GM12865 (cell line): ENCODE measurements at regions not wholly inside any gene's neighbourhood (a gene's known extent, or its start where the extent isn't known, plus 50 kb on each side); places are given as distances from the start of the nearest gene placed in this dataset.
A peak's percentile ranks its signal among the peaks of the same experiment; 100 is the strongest.

Experiments used
- DNase-seq: peaks from one replicate; pipeline ENCODE4 v3.0.0; 2010; ENCODE audit warnings: low read depth
- H3K4me3 ChIP-seq: 2 replicates; pipeline ENCODE4 v1.5.1; 2011; ENCODE audit warnings: mild to moderate bottlenecking, low read depth, low read length, control low read depth
- TF ChIP-seq, protein P1 (sequence below): IDR thresholded peaks from 2 replicates; pipeline ENCODE4 v1.5.1; 2011; ENCODE audit warnings: low read length, control low read depth, low read depth, inconsistent platforms; ENCODE audit not compliant: insufficient read depth; ENCODE audit errors: missing control alignments

GRCh38 chr4:56130606-56131155, 181.9 kb downstream of the CEP135 start:
- no peak for DNase-seq
- no peak overlapping the region for H3K4me3 ChIP-seq
- TF ChIP-seq, protein P1, sequence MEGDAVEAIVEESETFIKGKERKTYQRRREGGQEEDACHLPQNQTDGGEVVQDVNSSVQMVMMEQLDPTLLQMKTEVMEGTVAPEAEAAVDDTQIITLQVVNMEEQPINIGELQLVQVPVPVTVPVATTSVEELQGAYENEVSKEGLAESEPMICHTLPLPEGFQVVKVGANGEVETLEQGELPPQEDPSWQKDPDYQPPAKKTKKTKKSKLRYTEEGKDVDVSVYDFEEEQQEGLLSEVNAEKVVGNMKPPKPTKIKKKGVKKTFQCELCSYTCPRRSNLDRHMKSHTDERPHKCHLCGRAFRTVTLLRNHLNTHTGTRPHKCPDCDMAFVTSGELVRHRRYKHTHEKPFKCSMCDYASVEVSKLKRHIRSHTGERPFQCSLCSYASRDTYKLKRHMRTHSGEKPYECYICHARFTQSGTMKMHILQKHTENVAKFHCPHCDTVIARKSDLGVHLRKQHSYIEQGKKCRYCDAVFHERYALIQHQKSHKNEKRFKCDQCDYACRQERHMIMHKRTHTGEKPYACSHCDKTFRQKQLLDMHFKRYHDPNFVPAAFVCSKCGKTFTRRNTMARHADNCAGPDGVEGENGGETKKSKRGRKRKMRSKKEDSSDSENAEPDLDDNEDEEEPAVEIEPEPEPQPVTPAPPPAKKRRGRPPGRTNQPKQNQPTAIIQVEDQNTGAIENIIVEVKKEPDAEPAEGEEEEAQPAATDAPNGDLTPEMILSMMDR = no peak

DNA sequence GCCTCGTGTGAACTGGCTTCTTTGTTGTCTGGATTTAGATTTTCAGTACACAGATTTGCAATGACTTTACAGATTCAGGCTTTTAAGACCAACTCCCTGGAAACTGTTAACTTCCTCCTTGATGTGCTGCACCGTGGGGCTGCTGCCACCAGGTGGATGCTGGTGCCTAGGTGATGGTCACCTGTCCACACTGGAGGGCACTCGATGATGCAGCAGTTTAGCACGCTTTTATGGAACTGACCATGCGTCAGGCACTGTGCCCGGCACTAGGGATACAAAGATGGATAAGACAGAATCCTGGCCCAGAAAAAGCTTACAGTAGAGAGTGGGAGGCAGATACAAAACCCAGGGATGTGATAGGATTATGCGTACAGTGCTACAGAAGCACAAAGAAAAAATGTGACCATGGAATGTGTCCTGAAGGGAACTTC, 180.7 kb downstream of the CEP135 start:
- H3K4me3 ChIP-seq = no peak overlapping the region
- TF ChIP-seq, protein P1 = peak; percentile 54
- DNase-seq = peak; percentile 40

GRCh38 chr4:56128213-56128612, 179.5 kb downstream of the CEP135 start:
- TF ChIP-seq, protein P1 = no peak
- no peak for DNase-seq
- no peak overlapping the region for H3K4me3 ChIP-seq

GRCh38 chr4:56127716-56128115, 179.0 kb downstream of the CEP135 start:
- no peak for DNase-seq
- TF ChIP-seq, protein P1 = no peak
- H3K4me3 ChIP-seq = no peak overlapping the region

- TF ChIP-seq, protein P1 = no peak
- no peak for DNase-seq
These were observed 174.8 kb downstream of the CEP135 start for GRCh38 chr4:56123547-56123946.

GRCh38 chr4:56123051-56123450, 174.3 kb downstream of the CEP135 start:
- no peak for DNase-seq
- TF ChIP-seq, protein P1 = no peak
- H3K4me3 ChIP-seq = no peak overlapping the region

More at GRCh38 chr4:56123547-56123946, 174.8 kb downstream of the CEP135 start:
- H3K4me3 ChIP-seq = no peak overlapping the region

- H3K4me3 ChIP-seq = no peak overlapping the region
- no peak for DNase-seq
- TF ChIP-seq, protein P1 = no peak
These were observed 170.1 kb downstream of the CEP135 start for GRCh38 chr4:56118845-56119244.
